ENCODE measurements at regions not wholly inside any gene's neighbourhood (a gene's known extent, or its start where the extent isn't known, plus 50 kb on each side); places are given as distances from the start of the nearest gene placed in this dataset.
"Not testable (repeated sequence)": the region's sequence is repeated elsewhere in the genome, so short reads cannot be mapped to it uniquely, and the experiment has no call there.

GRCh38 chr14:84975241-84975902 lies 554.6 kb upstream of the FLRT2 start:
- DNase-seq (ENCODE audit: low read depth in 2 of 2): no peak

GRCh38 chr14:84976805-84977204 lies 553.1 kb upstream of the FLRT2 start:
- DNase-seq (ENCODE audit: low read depth in 2 of 2): no peak

GRCh38 chr14:84987042-84987441 lies 542.9 kb upstream of the FLRT2 start:
- no peak for DNase-seq (ENCODE audit: low read depth in 2 of 2)

GRCh38 chr14:84988357-84988756 lies 541.6 kb upstream of the FLRT2 start:
- no peak for DNase-seq (ENCODE audit: low read depth in 2 of 2)

GRCh38 chr14:84991021-84991420 lies 538.9 kb upstream of the FLRT2 start:
- DNase-seq (ENCODE audit: low read depth in 2 of 2): no peak

- DNase-seq (ENCODE audit: low read depth in 2 of 2): no peak
These were observed 531.7 kb upstream of the FLRT2 start for GRCh38 chr14:84998216-84998615.

GRCh38 chr14:85002846-85003245 lies 527.1 kb upstream of the FLRT2 start:
- no peak for DNase-seq (ENCODE audit: low read depth in 2 of 2)

- DNase-seq (ENCODE audit: low read depth in 2 of 2): no peak
These were observed 526.1 kb upstream of the FLRT2 start for GRCh38 chr14:85003805-85004204.

GRCh38 chr14:85009506-85009905 lies 520.4 kb upstream of the FLRT2 start:
- no peak for DNase-seq (ENCODE audit: low read depth in 2 of 2)

- DNase-seq (ENCODE audit: low read depth in 2 of 2): no peak
These were observed 519.8 kb upstream of the FLRT2 start for GRCh38 chr14:85010186-85010585.

- DNase-seq (ENCODE audit: low read depth in 2 of 2): no peak
These were observed 513.4 kb upstream of the FLRT2 start for GRCh38 chr14:85016496-85016895.

- DNase-seq (ENCODE audit: low read depth in 2 of 2): not testable (repeated sequence)
These were observed 506.1 kb upstream of the FLRT2 start for GRCh38 chr14:85023866-85024265.

GRCh38 chr14:85024931-85025330 lies 505.0 kb upstream of the FLRT2 start:
- DNase-seq (ENCODE audit: low read depth in 2 of 2): no peak

GRCh38 chr14:85027681-85028370 lies 502.1 kb upstream of the FLRT2 start:
- no peak for DNase-seq (ENCODE audit: low read depth in 2 of 2)

- no peak for DNase-seq (ENCODE audit: low read depth in 2 of 2)
These were observed 492.5 kb upstream of the FLRT2 start for GRCh38 chr14:85037411-85037810.

GRCh38 chr14:85038526-85039352 lies 491.2 kb upstream of the FLRT2 start:
- no peak for DNase-seq (ENCODE audit: low read depth in 2 of 2)

- DNase-seq (ENCODE audit: low read depth in 2 of 2): no peak
These were observed 490.7 kb upstream of the FLRT2 start for GRCh38 chr14:85039353-85039626.

GRCh38 chr14:85040046-85040685 lies 489.8 kb upstream of the FLRT2 start:
- no peak for DNase-seq (ENCODE audit: low read depth in 2 of 2)

- DNase-seq (ENCODE audit: low read depth in 2 of 2): no peak
These were observed 488.3 kb upstream of the FLRT2 start for GRCh38 chr14:85041618-85042017.

GRCh38 chr14:85042301-85042700 lies 487.6 kb upstream of the FLRT2 start:
- DNase-seq (ENCODE audit: low read depth in 2 of 2): no peak

GRCh38 chr14:85050180-85050579 lies 479.8 kb upstream of the FLRT2 start:
- DNase-seq (ENCODE audit: low read depth in 2 of 2): no peak

GRCh38 chr14:85052646-85053045 lies 477.3 kb upstream of the FLRT2 start:
- no peak for DNase-seq (ENCODE audit: low read depth in 2 of 2)

- no peak for DNase-seq (ENCODE audit: low read depth in 2 of 2)
These were observed 475.8 kb upstream of the FLRT2 start for GRCh38 chr14:85054178-85054577.

Measured in stimulated activated CD4-positive, alpha-beta T cell treated with anti-CD3 and anti-CD28 coated beads, Interleukin-12 subunit alpha, Interleukin-12 subunit beta, amount 100 ng/mL, for 24 hours (primary cell).